DND-41 (cell line): ENCODE measurements at regions not wholly inside any gene's neighbourhood (a gene's known extent, or its start where the extent isn't known, plus 50 kb on each side); places are given as distances from the start of the nearest gene placed in this dataset.

Source experiments
- CTCF ChIP-seq: IDR thresholded peaks from 2 replicates; pipeline ENCODE4 v1.5.1; 2012; ENCODE audit warnings: borderline replicate concordance, low read length, moderate library complexity, mild to moderate bottlenecking; ENCODE audit not compliant: poor library complexity, severe bottlenecking; ENCODE audit errors: extremely low read depth
- EZH2 ChIP-seq: IDR thresholded peaks from 3 replicates; pipeline ENCODE4 v1.6.1; 2012; ENCODE audit warnings: borderline replicate concordance, low read depth, mild to moderate bottlenecking, moderate library complexity, low read length, inconsistent platforms; ENCODE audit not compliant: severe bottlenecking

GRCh38 chr18:33923980-33924379 is 300.7 kb downstream of the NOL4 start:
- no peak for TF ChIP-seq CTCF
- TF ChIP-seq EZH2 = no peak
